ENCODE measurements at regions not wholly inside any gene's neighbourhood (a gene's known extent, or its start where the extent isn't known, plus 50 kb on each side); places are given as distances from the start of the nearest gene placed in this dataset.

GRCh38 chr3:22986958-22987357, 216.2 kb upstream of the UBE2E2 start:
- no peak for TF ChIP-seq CTCF (IDR thresholded peaks at IDR 0.05)
- no peak for DNase-seq (ENCODE audit: extremely low spot score, unreplicated experiment)
- Mint-ChIP-seq H3K4me1 (ENCODE audit: unreplicated experiment) (peaks cover 8% of the 10 kb centered on the region), H3K27me3 (ENCODE audit: unreplicated experiment) (peaks cover 7% of the 10 kb centered on the region), H3K36me3 (ENCODE audit: unreplicated experiment) (peaks cover 2% of the 10 kb centered on the region), H3K27ac (ENCODE audit: unreplicated experiment) (no peak overlapping the region), H3K9me3 (ENCODE audit: unreplicated experiment) (peaks cover 6% of the 10 kb centered on the region), H3K4me3 (ENCODE audit: unreplicated experiment) (no peak overlapping the region)

GRCh38 chr3:22988566-22988965, 214.6 kb upstream of the UBE2E2 start:
- Mint-ChIP-seq H3K9me3 (ENCODE audit: unreplicated experiment) (peaks cover 6% of the 10 kb centered on the region), H3K4me3 (ENCODE audit: unreplicated experiment) (no peak overlapping the region), H3K27me3 (ENCODE audit: unreplicated experiment) (peaks cover 7% of the 10 kb centered on the region), H3K36me3 (ENCODE audit: unreplicated experiment) (peaks cover 2% of the 10 kb centered on the region), H3K27ac (ENCODE audit: unreplicated experiment) (no peak overlapping the region), H3K4me1 (ENCODE audit: unreplicated experiment) (peaks cover 8% of the 10 kb centered on the region)
- no peak for DNase-seq (ENCODE audit: extremely low spot score, unreplicated experiment)
- TF ChIP-seq CTCF (IDR thresholded peaks at IDR 0.05), result no peak

GRCh38 chr3:22989716-22990115, 213.4 kb upstream of the UBE2E2 start:
- Mint-ChIP-seq H3K4me3 (ENCODE audit: unreplicated experiment) (no peak overlapping the region), H3K36me3 (ENCODE audit: unreplicated experiment) (peaks cover 2% of the 10 kb centered on the region), H3K27me3 (ENCODE audit: unreplicated experiment) (peaks cover 10% of the 10 kb centered on the region), H3K27ac (ENCODE audit: unreplicated experiment) (no peak overlapping the region), H3K4me1 (ENCODE audit: unreplicated experiment) (peaks cover 10% of the 10 kb centered on the region), H3K9me3 (ENCODE audit: unreplicated experiment) (peaks cover 6% of the 10 kb centered on the region)
- no peak for TF ChIP-seq CTCF (IDR thresholded peaks at IDR 0.05)
- no peak for DNase-seq (ENCODE audit: extremely low spot score, unreplicated experiment)

- H3K36me3 Mint-ChIP-seq (ENCODE audit: unreplicated experiment), result peaks cover 2% of the 10 kb centered on the region
- DNase-seq (ENCODE audit: extremely low spot score, unreplicated experiment), result no peak
- H3K27me3 Mint-ChIP-seq (ENCODE audit: unreplicated experiment), result peaks cover 10% of the 10 kb centered on the region
- peaks cover 10% of the 10 kb centered on the region for H3K4me1 Mint-ChIP-seq (ENCODE audit: unreplicated experiment)
- no peak overlapping the region for H3K27ac Mint-ChIP-seq (ENCODE audit: unreplicated experiment)
- H3K4me3 Mint-ChIP-seq (ENCODE audit: unreplicated experiment), result no peak overlapping the region
- H3K9me3 Mint-ChIP-seq (ENCODE audit: unreplicated experiment), result peaks cover 6% of the 10 kb centered on the region
- no peak for TF ChIP-seq CTCF (IDR thresholded peaks at IDR 0.05)
Observed at GRCh38 chr3:22990291-22991200, 212.6 kb upstream of the UBE2E2 start.

- no peak for DNase-seq (ENCODE audit: extremely low spot score, unreplicated experiment)
- peaks cover 10% of the 10 kb centered on the region for H3K4me1 Mint-ChIP-seq (ENCODE audit: unreplicated experiment)
- H3K9me3 Mint-ChIP-seq (ENCODE audit: unreplicated experiment), result no peaks in the 10 kb centered on the region
- H3K4me3 Mint-ChIP-seq (ENCODE audit: unreplicated experiment), result no peak overlapping the region
- H3K27ac Mint-ChIP-seq (ENCODE audit: unreplicated experiment), result no peak overlapping the region
- peaks cover 4% of the 10 kb centered on the region for H3K27me3 Mint-ChIP-seq (ENCODE audit: unreplicated experiment)
- no peak for TF ChIP-seq CTCF (IDR thresholded peaks at IDR 0.05)
- peaks cover 2% of the 10 kb centered on the region for H3K36me3 Mint-ChIP-seq (ENCODE audit: unreplicated experiment)
Observed at GRCh38 chr3:22994781-22995180, 208.3 kb upstream of the UBE2E2 start.
